GM19397 (cell line): ENCODE measurements at regions not wholly inside any gene's neighbourhood (a gene's known extent, or its start where the extent isn't known, plus 50 kb on each side); places are given as distances from the start of the nearest gene placed in this dataset.
"Not testable (repeated sequence)": the region's sequence is repeated elsewhere in the genome, so short reads cannot be mapped to it uniquely, and the experiment has no call there.

Source experiments
- ATAC-seq: cut with Tn5 transposase; IDR thresholded peaks from one replicate; pipeline ENCODE4 v1.9.1; 2021; ENCODE audit warnings: mild to moderate bottlenecking, moderate library complexity; ENCODE audit not compliant: unreplicated experiment

DNA sequence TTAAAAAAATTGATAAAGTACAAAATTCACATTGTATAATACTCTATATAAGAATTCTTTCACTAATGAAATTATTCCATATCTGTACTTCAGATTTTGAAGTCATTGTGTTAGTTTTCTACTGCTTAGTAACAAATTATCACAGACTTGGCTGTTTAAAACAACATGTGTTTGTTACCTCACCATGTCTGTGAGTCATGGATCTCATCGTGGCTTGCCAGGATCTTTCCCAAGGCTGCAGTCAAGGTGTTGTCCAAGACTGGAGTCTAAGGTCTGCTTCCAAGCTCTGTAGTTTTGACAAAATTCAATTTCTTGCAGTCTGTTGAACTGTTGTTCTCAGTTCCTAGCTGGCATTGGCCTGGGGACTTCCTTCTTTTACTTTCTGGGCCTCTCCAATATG, 1286.9 kb downstream of the ADGRL3 start:
- ATAC-seq = no peak

DNA sequence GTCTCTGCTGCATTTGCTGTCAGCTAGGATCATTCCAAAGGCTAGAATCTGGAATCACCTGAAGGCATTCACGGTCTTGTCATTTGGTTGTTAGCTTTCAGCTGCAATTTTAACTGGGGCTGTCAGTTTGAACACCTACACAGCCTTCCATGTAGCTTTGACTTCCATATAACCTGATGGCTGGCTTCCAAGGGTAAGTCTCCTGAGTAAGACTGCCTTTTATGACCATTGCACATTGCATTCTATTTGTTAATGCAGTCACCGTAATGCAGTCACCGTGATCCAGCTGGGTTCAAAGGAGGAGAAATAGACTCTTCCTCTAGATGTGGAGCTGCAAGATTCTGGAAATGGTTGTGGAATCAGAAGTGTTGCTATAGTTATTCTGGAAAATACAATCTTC, 1284.2 kb downstream of the ADGRL3 start:
- ATAC-seq = no peak

DNA sequence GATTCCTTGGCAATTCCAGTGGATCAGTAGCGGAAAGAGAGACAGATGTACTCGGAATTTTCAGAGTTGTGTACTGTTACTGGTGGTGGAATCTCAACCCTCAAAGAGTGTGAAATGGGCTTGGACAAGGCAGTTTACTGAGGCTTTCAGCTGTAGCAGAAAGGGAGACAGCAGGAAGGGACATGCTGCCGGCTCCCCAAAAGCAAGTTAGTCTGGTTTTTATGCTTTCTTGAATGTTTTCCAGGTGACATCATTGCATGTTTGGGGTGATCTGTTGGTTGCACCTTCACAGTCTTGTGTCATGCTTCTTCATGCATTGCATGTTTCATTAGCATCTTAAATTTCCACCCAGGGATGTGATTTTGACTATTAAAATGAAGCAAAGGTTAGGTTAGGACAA, 1282.2 kb downstream of the ADGRL3 start:
- ATAC-seq = no peak

DNA sequence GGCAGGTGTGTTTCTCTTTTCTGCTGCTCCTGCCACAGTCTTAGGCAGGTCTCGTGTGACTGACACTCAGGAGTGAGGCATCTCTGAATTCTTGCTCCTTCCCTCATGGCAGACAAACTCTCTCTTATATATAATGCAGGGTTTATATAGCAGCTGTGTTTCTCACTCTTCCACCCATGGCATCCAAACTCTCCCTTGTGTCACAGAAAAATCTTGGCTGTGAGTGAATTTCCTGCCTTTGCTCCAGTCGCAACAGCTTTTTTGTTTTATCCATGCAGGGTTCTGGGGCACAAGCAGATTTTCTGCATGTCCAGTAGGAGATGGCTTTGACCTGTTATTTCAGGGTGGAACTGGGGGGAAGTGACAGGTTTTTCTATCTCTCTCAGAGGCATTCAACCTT, 1275.5 kb downstream of the ADGRL3 start:
- no peak for ATAC-seq

DNA sequence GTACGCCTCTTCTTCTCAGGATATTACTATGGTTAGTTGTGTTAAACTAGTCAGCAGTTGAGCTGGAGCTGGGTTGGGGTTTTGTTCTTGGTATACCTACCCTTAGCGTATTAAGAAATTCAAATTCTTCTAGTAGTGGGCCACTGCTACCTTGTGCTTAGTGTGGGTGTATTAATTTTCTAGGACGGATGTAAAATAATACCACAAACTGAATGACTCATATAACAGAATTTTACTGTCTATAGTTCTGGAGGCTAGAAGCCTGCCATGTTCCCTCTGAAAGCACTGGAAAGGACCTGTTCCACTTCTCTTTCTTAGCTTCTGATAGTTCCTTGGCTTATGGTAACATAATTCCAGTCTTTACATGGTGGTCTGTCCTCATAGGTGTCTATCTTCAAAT, 1274.7 kb downstream of the ADGRL3 start:
- no peak for ATAC-seq

DNA sequence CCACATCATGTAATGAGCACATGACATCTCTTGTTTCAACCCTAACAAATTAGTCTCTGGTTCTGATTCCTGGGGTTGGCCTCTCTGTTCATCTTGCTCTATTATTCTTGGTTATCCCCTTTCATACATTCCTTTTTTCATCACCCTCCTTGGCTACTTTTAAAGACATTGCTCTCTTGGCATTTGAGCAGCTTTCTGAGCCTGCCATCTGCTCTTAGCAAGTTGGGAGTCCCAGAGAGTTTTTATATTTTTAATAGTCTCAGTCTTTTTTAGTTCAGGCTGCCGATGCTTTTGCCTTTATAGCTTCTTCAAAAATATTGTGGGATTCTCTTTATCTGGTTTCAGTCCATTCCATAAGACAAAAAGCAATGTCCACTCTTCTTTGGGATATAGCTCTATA, 1270.9 kb downstream of the ADGRL3 start:
- ATAC-seq = no peak

- no peak for ATAC-seq
Measured at GRCh38 chr4:62470421-62470983, 1270.4 kb downstream of the ADGRL3 start.

DNA sequence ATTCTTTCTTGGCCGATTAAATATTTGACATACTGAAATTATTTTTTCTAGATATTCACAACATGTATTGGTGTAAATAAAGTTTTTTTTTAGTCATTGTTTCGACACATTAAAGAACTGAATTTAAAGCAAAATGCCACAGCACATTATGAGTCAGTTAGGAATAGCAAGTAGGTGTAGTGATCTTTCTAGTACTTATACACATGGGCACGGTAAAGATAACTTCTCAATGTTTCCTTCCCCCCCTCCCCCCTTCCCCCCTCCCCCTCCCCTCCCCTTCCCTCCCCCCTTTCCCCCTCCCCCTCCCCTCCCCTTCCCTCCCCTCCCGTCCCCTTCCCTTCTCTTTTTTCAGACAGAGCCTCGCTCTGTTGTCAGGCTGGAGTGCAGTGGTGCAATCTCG, 1269.9 kb downstream of the ADGRL3 start:
- no peak for ATAC-seq

DNA sequence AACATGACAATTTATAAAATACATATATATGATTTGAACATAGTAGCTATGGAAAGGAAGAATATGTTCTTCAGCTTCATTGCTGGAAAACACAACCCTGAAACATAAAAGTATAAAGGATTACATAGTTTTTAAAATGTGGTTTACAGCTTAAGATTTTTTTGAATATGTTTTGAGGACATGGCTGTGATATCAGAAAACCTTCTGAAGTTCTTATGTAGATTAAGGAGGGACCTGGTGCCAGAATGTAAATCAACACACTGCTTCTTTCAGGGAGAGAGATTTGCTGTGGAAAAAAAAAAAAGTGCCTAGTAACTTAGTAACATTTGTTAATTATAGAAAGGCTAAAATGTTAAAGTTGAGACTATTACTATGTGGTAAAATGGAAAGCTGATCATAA, 1261.8 kb downstream of the ADGRL3 start:
- ATAC-seq = no peak

GRCh38 chr4:62460329-62460728, 1260.2 kb downstream of the ADGRL3 start:
- no peak for ATAC-seq

DNA sequence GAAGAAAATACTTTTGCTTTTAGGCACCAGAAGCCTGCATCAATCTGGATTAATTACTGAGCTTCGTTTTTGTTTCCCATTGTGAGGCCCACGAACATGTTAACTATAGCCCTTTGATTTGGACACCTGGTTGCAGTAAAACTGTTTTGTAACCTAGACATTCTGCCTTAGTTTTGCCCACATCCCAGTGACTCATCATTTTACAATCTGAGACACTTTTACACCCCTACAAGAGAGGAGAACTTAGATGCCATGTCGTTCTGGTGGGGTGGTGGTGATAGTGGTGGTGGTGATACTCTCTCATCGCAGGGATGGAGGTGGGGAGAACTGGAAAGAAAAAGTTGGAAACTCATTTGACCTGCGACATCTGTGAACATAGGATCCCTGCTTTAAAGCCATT, 1257.2 kb downstream of the ADGRL3 start:
- ATAC-seq = no peak

DNA sequence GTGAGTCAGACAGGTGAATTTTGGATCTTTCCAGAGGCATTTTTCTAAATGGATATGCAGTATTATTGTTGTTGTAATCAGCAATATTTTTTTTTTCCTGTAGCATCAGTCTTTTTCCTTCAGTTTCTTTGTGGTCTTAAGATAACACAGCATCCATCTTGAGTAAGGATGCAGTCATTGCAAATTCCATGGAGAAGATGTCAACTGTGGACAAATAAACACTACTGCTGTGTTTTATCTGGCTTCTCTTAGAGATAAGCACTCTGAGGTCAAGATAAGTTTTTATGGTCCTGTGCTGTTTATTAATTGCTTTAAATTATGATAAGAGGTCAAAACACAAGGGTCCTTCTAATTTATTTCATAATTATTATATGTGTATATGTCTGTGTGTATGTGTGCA, 1255.7 kb downstream of the ADGRL3 start:
- no peak for ATAC-seq

- ATAC-seq = no peak
Measured at GRCh38 chr4:62454535-62454934, 1254.4 kb downstream of the ADGRL3 start.

- ATAC-seq = no peak
Measured at GRCh38 chr4:62450740-62451139, 1250.6 kb downstream of the ADGRL3 start.

DNA sequence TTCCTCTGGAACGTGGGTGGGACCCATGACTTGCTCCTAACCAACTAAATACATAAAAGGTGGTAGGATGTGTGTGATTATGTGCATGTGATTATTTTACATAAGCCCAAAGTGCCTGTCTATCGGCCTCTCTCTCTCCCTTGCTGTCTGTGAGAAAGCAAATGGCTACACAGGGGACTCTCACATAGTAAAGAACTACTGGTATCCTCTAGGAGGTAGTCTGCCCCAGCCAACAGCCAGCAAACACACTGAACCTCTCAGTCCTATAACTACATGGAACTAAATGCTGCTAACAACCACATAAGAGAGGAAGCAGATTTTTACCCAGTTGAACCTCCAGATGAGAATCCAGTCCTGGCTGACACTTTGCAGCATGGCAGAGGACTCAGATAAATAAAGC, 1249.4 kb downstream of the ADGRL3 start:
- ATAC-seq = no peak

GRCh38 chr4:62448911-62449310, 1248.8 kb downstream of the ADGRL3 start:
- ATAC-seq = no peak

GRCh38 chr4:62439051-62439450, 1238.9 kb downstream of the ADGRL3 start:
- no peak for ATAC-seq

DNA sequence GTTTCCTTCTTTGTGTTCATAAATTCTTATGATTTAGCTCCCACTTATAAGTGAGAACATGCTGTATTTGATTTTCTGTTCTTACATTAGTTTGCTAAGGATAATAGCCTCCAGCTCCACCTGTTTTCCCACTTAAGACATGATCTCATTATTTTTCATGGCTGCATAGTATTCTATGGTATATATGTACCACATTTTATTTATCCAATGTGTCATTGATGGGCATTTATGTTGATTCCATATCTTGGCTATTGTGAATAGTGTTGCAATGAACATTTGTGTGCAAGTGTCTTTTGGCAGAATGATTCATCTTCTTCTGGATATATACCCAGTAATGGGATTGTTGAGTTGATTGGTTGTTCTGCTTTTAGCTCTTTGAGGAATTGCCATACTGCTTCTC, 1234.8 kb downstream of the ADGRL3 start:
- ATAC-seq = no peak

GRCh38 chr4:62431513-62432231, 1231.5 kb downstream of the ADGRL3 start:
- not testable (repeated sequence) for ATAC-seq

DNA sequence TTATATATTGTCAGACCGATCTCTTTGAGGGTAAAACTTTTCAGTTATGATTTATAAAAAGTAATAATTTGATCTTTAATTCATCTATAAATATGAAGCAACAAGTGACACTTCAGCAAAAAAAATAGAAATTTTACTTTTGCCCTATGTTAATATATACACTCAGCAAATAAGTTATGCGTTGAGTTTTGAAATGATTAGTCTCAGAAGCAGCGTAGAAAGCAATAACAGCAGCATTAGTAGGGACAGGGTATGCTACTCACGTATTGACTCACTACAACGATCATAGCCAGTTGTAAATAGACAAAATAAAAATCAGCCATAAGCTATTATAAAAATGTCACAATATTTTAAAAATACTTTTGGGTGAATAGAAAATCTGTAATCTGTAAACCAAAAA, 1229.2 kb downstream of the ADGRL3 start:
- no peak for ATAC-seq

DNA sequence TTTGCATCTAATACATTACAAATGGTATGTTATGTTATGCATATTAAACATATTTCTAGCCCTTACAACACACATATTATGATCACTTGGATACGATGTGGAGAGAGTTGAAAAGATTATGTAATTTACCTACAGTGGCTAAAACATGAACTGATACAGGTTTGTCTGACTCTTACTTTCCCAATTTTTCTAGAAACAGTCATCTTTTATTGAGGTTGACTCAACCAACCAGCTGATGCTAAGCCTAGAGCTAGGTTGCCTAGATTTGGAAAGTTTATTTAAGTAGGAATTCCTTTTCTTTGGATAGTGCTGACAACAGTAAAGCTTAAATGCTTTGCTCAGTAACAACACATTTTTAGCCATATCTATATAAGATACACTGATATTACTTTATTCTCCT, 1215.1 kb downstream of the ADGRL3 start:
- no peak for ATAC-seq

DNA sequence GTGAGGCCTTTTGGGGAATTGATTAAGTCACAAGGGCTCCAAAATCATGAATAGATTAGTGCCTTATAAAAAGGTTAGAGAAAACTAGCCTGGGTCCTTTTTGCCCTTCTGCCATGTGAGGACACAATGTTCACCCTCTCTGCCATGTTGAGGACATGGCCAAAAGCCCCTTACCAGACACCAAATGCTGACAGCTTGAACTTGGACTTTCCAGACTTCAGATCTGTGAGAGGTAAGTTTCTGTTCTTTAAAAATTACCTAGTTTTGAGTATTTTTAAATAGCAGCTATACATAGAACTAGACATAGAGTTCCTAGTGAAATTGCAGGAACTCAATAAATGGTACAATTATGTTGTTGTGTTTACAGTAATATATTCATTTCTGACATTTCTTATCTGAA, 1214.4 kb downstream of the ADGRL3 start:
- ATAC-seq = no peak
